Fibroblast of skin of right quadriceps (primary cell): ENCODE measurements at regions not wholly inside any gene's neighbourhood (a gene's known extent, or its start where the extent isn't known, plus 50 kb on each side); places are given as distances from the start of the nearest gene placed in this dataset.

Experiments
- DNase-seq: peaks from one replicate; pipeline ENCODE4 v3.0.0-alpha.2; 2013

- DNase-seq: no peak
These were observed 59.0 kb upstream of the EDEM3 start for GRCh38 chr1:184813528-184814089.

DNA sequence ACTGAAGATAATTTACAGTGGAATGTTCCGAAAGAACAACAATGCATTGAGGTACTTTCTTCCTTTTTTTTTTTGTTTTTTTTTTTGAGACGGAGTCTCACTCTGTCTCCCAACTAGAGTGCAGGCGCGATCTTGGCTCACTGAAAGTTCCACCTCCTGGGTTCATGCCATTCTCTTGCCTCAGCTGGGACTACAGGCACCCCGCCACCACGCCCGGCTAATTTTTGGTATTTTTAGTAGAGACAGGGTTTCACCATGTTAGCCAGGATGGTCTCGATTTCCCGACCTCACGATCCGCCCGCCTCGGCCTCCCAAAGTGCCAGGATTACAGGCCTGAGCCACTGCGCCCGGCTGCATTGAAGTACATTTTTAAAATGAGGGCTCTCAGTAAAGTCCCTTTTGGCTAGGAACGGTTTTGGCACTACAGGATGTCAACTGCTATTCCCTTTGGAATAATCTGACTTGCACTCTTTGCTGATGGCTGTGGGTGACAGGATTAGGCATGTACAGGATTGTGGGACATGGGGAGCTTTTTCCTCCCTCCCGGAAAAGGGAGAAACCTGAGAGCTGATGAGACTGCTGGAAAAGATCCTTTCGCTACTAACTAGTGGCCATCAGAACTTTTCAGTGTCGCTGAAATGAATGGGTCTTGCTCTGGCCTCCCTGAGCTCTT lies 56.9 kb upstream of the EDEM3 start:
- no peak for DNase-seq

GRCh38 chr1:184810735-184811343 lies 56.2 kb upstream of the EDEM3 start:
- DNase-seq: no peak

DNA sequence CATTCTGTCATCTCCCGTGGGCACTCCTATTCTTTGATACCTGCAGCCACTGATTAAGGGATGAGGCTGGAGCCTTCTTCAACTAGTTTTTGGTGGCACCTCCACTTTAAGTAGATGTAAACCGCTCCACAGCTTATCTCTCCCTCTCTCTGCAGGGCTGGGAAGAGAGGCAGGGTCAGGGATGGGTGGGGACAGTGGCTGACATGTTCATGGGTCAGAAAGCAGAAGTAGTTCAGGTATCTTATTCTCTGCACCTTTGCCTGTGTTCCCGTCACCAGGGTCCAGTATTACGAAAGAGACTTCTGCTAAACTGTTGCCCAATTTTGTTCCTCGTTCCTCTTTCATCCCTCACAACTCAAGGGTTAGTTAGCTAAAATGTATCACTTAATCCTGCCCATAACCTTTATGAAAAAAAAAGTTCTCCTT lies 51.7 kb upstream of the EDEM3 start:
- DNase-seq: no peak

DNA sequence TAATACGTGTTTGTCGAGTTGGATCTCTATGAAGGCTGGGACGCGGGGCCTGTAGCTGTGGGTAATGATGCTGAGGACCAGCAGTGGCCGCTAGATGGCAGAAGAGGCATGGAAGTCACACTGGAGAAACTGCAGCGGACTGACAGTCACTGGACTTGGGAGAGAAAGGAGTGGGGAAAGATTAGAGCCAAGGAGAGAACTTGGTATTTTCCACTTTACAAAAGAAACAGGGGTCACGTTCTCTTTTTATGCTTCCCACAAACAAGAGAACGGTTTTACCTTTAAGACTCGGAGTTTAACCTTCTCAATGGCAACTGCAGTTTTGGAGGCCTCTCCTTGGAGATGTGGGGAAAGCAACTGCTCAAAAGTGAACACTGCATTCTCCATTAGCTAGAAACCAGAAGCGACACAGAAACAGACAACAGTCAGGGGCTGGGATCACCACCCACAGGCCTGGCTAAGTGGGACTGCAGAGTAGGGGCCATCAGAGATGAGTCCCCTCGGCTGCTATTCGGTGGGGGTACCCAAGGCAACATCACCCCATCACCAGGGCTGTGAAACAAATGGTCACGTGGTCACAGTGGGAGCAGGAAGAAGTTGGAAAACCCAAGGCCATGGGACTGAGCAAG lies 51.1 kb upstream of the EDEM3 start:
- DNase-seq: peak; percentile 79
